A673 (cell line): ENCODE measurements at regions not wholly inside any gene's neighbourhood (a gene's known extent, or its start where the extent isn't known, plus 50 kb on each side); places are given as distances from the start of the nearest gene placed in this dataset.

ENCODE experiments used
- CTCF ChIP-seq: fragments of 300-800, 200-600 bp; sonication (generic); conservative IDR thresholded peaks from 2 replicates; pipeline ENCODE4 v1.5.1; 2017; ENCODE audit warnings: low read depth, mild to moderate bottlenecking, antibody characterized with exemption, low read length, moderate library complexity, mixed read lengths
- EZH2 ChIP-seq: fragments of 200-600 bp; sonication (generic); IDR thresholded peaks from 2 replicates; pipeline ENCODE4 v1.6.1; 2017; ENCODE audit warnings: borderline replicate concordance, low read depth, mild to moderate bottlenecking, mixed read lengths, antibody characterized with exemption, low read length; ENCODE audit not compliant: poor library complexity, severe bottlenecking

GRCh38 chr7:94064541-94065191 lies 60.5 kb upstream of the BET1 start:
- TF ChIP-seq CTCF (0 out of 2 replicates have a peak, but pooled peaks have one; percentile 11), EZH2 (no peak)
